HepG2 (cell line): ENCODE measurements at regions not wholly inside any gene's neighbourhood (a gene's known extent, or its start where the extent isn't known, plus 50 kb on each side); places are given as distances from the start of the nearest gene placed in this dataset.

ENCODE experiments used
- ATAC-seq: fragments of 200-7000 bp; cut with Tn5 transposase; 3 replicates; pipeline ENCODE4 v1.9.1; 2020; ENCODE audit warnings: mild to moderate bottlenecking, moderate library complexity
- BruUV-seq: library from RNA; stranded (reverse); fragments of 400-500 nt; replicated peaks from 2 replicates; lab custom pipeline; 2021; lab: Mats Ljungman, UMichigan
- CTCF ChIA-PET: fragments of 300-600 bp; formaldehyde crosslinking; extraction: SDS; loops from one replicate; lab custom pipeline; 2021; ENCODE audit warnings: low total read pairs, inconsistent platforms, low intra/inter-chr PET ratio; lab: Yijun Ruan, JAX
- POLR2A ChIA-PET: fragments of 350-600 bp; sonication (Branson Sonifier 250); formaldehyde crosslinking; loops from one replicate; lab custom pipeline; 2020; ENCODE audit warnings: antibody characterized with exemption, inconsistent platforms; lab: Yijun Ruan, JAX
- DNase-seq: peaks from one replicate; pipeline ENCODE4 v3.0.0-alpha.2; 2015; ENCODE audit warnings: low spot score
- FAIRE-seq: peaks from 3 replicates; lab custom pipeline; 2011; peaks lifted over from hg19 to GRCh38; lab: Jason Lieb, UNC
- H2AFZ ChIP-seq: one replicate; pipeline ENCODE4 v1.6.1; 2011; ENCODE audit warnings: low read length, inconsistent platforms
- H3K27ac ChIP-seq: fragments of 300-600 bp; 3 replicates; pipeline ENCODE4 v1.8.0; 2011; ENCODE audit warnings: mixed run types, mild to moderate bottlenecking, mixed read lengths, low read length, inconsistent platforms; ENCODE audit not compliant: insufficient read depth; ENCODE audit errors: extremely low read length
- H3K27me3 ChIP-seq, 2 experiments: fragments of 200-600 bp in 1 of 2; 2 replicates in 1 of 2; 3 replicates in 1 of 2; pipeline versions ENCODE4 v1.6.0 to v1.8.0; 2011; ENCODE audit warnings: low read length in 2 of 2, mild to moderate bottlenecking in 2 of 2, moderate library complexity in 2 of 2, inconsistent platforms in 1 of 2; ENCODE audit not compliant: insufficient read depth in 2 of 2, control insufficient read depth in 1 of 2
- H3K36me3 ChIP-seq, 2 experiments: fragments of 200-600 bp in 1 of 2; replicated peaks in 1 of 2; 2 replicates in 1 of 2; 3 replicates in 1 of 2; pipeline versions ENCODE4 v1.5.1 to v1.8.0; 2011; ENCODE audit warnings: low read length in 2 of 2, inconsistent platforms in 1 of 2; ENCODE audit not compliant: insufficient read depth in 2 of 2, control insufficient read depth in 1 of 2
- H3K4me1 ChIP-seq: 2 replicates; pipeline ENCODE4 v1.5.1; 2012; ENCODE audit warnings: low read length, inconsistent platforms; ENCODE audit not compliant: insufficient read depth
- H3K4me2 ChIP-seq: 2 replicates; pipeline ENCODE4 v1.6.0; 2011; ENCODE audit warnings: low read depth, low read length, inconsistent platforms
- H3K4me3 ChIP-seq, 3 experiments: fragments of 200-600 bp in 1 of 3; sonication (generic), shearing (Covaris generic) in 1 of 3; replicated peaks in 1 of 3; 2 replicates each; pipeline ENCODE4 v1.5.1; 2011 to 2016; ENCODE audit warnings: low read length in 3 of 3, inconsistent platforms in 2 of 3, low read depth in 2 of 3, mild to moderate bottlenecking in 2 of 3, control low read depth in 1 of 3, mixed read lengths in 1 of 3; ENCODE audit not compliant: insufficient read depth in 1 of 3
- H3K79me2 ChIP-seq: one replicate; pipeline ENCODE4 v1.6.1; 2011; ENCODE audit warnings: low read length, inconsistent platforms; ENCODE audit not compliant: insufficient read depth
- H3K9ac ChIP-seq: 2 replicates; pipeline ENCODE4 v1.6.0; 2011; ENCODE audit warnings: mild to moderate bottlenecking, low read depth, low read length, inconsistent platforms; ENCODE audit not compliant: insufficient read depth
- H3K9me3 ChIP-seq: 2 replicates; pipeline ENCODE4 v1.5.1; 2012; ENCODE audit warnings: mild to moderate bottlenecking, low read length
- H4K20me1 ChIP-seq: 2 replicates; pipeline ENCODE4 v1.6.0; 2011; ENCODE audit warnings: inconsistent platforms, mild to moderate bottlenecking, low read length, moderate library complexity; ENCODE audit not compliant: insufficient read depth
- AGO2 ChIP-seq: fragments of 200-400 bp; formaldehyde crosslinking; optimal IDR thresholded peaks from 2 replicates; pipeline ENCODE3; 2017; ENCODE audit warnings: mild to moderate bottlenecking, low read depth, low read length, moderate library complexity
- HMG20B ChIP-seq: conservative IDR thresholded peaks from 2 replicates; pipeline ENCODE4 v1.6.1; 2016; ENCODE audit warnings: missing genetic modification reagents, missing compliant biosample characterization
- NFIB ChIP-seq: sonication (generic); formaldehyde crosslinking; IDR thresholded peaks from 2 replicates; pipeline ENCODE4 v1.9.0; 2021; ENCODE audit warnings: missing genetic modification reagents, mild to moderate bottlenecking, borderline replicate concordance
- XRCC5 ChIP-seq: fragments of 200-400 bp; formaldehyde crosslinking; optimal IDR thresholded peaks from 2 replicates; pipeline ENCODE3; 2017; ENCODE audit warnings: mild to moderate bottlenecking, low read length
- ZNF207 ChIP-seq: fragments of 450-650 bp; IDR thresholded peaks from 2 replicates; pipeline ENCODE4 v1.6.1; 2016; ENCODE audit warnings: antibody characterized with exemption, borderline replicate concordance
- ZNF496 ChIP-seq: sonication (generic); formaldehyde crosslinking; IDR thresholded peaks from 2 replicates; pipeline ENCODE4 v1.8.1; 2023; ENCODE audit warnings: mild to moderate bottlenecking, moderate library complexity, missing genetic modification reagents; ENCODE audit not compliant: insufficient replicate concordance
- WGBS: methylation state at CpG from one replicate; pipeline ENCODE4 v1.1.6; 2017; ENCODE audit warnings: low lambda C conversion rate; 5-methylcytosine and 5-hydroxymethylcytosine counted together
- in situ Hi-C: cut with HindIII; loops from 2 replicates; pipeline ENCODE4 v1.10.0; 2017; ENCODE audit warnings: low pct_unique_long_range_greater_than_20kb; ENCODE audit not compliant: extremely low pct_ligation_motif_present
- intact Hi-C: fragments of 100-400 bp; cut with micrococcal nuclease; formaldehyde crosslinking; loops from one replicate; pipeline ENCODE4 v1.10.0; 2022; ENCODE audit not compliant: unreplicated experiment
- TF ChIP-seq, protein P1 (sequence below): sonication (generic); formaldehyde crosslinking; IDR thresholded peaks from 2 replicates; pipeline ENCODE4; 2020; ENCODE audit warnings: missing genetic modification reagents, mild to moderate bottlenecking, borderline replicate concordance
- TF ChIP-seq, protein P2 (sequence below): sonication (generic); formaldehyde crosslinking; IDR thresholded peaks from 2 replicates; pipeline ENCODE4 v1.5.0; 2020; ENCODE audit warnings: missing genetic modification reagents, mild to moderate bottlenecking, borderline replicate concordance
- TF ChIP-seq, protein P3 (sequence below): IDR thresholded peaks from 2 replicates; pipeline ENCODE4 v1.6.1; 2018; ENCODE audit warnings: missing genetic modification reagents, mild to moderate bottlenecking, missing compliant biosample characterization
- TF ChIP-seq, protein P4 (sequence below): sonication (generic); formaldehyde crosslinking; IDR thresholded peaks from 2 replicates; pipeline ENCODE4 v1.4.0; 2020; ENCODE audit warnings: mild to moderate bottlenecking, low read depth, missing genetic modification reagents

DNA sequence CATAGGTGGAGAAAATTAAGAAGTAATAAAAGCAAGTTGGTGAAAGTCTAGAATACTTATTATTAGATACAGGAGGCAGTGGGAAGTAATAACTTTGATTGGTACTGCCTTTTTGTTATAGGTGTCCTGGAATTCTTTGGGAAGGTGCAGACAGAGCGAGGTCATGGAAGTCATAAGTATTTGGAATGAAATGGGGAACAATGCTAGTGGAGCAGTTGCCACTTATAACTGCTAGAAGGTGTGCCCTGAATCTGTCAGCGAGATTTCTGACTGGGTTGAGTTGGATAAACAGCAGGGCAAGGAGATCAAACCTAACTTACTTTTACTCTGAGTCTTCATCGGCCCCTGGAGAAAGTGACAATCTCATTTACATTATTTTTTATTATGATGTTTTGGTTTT lies 69.6 kb downstream of the LHX9 start:
- TF ChIP-seq, protein P1, sequence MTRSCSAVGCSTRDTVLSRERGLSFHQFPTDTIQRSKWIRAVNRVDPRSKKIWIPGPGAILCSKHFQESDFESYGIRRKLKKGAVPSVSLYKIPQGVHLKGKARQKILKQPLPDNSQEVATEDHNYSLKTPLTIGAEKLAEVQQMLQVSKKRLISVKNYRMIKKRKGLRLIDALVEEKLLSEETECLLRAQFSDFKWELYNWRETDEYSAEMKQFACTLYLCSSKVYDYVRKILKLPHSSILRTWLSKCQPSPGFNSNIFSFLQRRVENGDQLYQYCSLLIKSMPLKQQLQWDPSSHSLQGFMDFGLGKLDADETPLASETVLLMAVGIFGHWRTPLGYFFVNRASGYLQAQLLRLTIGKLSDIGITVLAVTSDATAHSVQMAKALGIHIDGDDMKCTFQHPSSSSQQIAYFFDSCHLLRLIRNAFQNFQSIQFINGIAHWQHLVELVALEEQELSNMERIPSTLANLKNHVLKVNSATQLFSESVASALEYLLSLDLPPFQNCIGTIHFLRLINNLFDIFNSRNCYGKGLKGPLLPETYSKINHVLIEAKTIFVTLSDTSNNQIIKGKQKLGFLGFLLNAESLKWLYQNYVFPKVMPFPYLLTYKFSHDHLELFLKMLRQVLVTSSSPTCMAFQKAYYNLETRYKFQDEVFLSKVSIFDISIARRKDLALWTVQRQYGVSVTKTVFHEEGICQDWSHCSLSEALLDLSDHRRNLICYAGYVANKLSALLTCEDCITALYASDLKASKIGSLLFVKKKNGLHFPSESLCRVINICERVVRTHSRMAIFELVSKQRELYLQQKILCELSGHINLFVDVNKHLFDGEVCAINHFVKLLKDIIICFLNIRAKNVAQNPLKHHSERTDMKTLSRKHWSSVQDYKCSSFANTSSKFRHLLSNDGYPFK: no peak
- TF ChIP-seq, protein P2, sequence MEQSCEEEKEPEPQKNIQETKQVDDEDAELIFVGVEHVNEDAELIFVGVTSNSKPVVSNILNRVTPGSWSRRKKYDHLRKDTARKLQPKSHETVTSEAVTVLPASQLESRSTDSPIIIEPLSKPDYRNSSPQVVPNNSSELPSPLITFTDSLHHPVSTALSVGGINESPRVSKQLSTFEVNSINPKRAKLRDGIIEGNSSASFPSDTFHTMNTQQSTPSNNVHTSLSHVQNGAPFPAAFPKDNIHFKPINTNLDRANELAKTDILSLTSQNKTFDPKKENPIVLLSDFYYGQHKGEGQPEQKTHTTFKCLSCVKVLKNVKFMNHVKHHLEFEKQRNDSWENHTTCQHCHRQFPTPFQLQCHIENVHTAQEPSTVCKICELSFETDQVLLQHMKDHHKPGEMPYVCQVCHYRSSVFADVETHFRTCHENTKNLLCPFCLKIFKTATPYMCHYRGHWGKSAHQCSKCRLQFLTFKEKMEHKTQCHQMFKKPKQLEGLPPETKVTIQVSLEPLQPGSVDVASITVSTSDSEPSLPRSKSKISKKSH (CRISPR knock-in tag): no peak
- no peak for TF ChIP-seq ZNF207
- Histone ChIP-seq H3K9me3 (no peaks in the 10 kb centered on the region), H3K4me2 (no peak overlapping the region), H3K79me2 (no peaks in the 10 kb centered on the region), H2AFZ (no peak overlapping the region), H3K27me3 (no peaks in the 10 kb centered on the region), H3K4me1 (peaks cover 11% of the 10 kb centered on the region; the same call in 1 of the 2 replicates), H3K27ac (no peak overlapping the region), H4K20me1 (no peaks in the 10 kb centered on the region), H3K9ac (no peak overlapping the region), H3K36me3 (no peaks in the 10 kb centered on the region), H3K4me3 (no peak overlapping the region)
- 32% methylated on average over 3 of the region's 3 CpGs for WGBS
- no TSS peak for BruUV-seq
- intact Hi-C loops: no loop called here
- ChIA-PET CTCF (no interaction called here), POLR2A (no interaction called here)
- DNase-seq: no peak
- ATAC-seq: no peak
- in situ Hi-C loops: no loop called here
- FAIRE-seq: no peak

DNA sequence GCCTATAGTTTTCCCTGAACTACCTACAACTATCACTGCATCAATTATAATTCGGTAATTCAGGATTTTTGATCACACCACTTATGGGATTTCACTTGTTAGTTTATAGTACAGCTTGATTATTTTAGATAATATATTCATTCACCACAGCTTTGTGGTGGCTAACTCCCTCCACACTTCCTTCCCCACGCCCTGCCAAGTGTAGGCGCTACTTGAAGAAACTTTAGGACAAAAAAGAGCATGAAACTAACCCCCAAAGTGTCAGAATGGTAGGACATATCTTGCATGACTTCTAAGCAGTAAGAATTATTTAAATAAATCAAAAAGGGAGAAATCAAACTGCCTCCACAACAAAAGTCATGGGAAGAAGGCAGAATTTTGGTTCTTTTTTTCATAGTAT lies 70.1 kb downstream of the LHX9 start:
- Histone ChIP-seq H3K4me3 (no peak overlapping the region), H3K27me3 (no peaks in the 10 kb centered on the region), H3K9ac (no peak overlapping the region), H3K4me1 (peaks cover 11% of the 10 kb centered on the region; the same call in 1 of the 2 replicates), H3K27ac (no peak overlapping the region), H2AFZ (no peak overlapping the region), H3K79me2 (no peaks in the 10 kb centered on the region), H4K20me1 (no peaks in the 10 kb centered on the region), H3K9me3 (no peaks in the 10 kb centered on the region), H3K4me2 (no peak overlapping the region), H3K36me3 (no peaks in the 10 kb centered on the region)
- 74% methylated on average over 3 of the region's 3 CpGs for WGBS
- no TSS peak for BruUV-seq
- ATAC-seq (no peak), FAIRE-seq (no peak), DNase-seq (no peak)
- in situ Hi-C loops: no loop called here
- intact Hi-C loops: no loop called here
- CTCF ChIA-PET: no interaction called here
- POLR2A ChIA-PET: no interaction called here
- TF ChIP-seq HMG20B (CRISPR knock-in tag) (no peak), ZNF496 (CRISPR knock-in tag) (no peak), XRCC5 (no peak), AGO2 (no peak), NFIB (CRISPR knock-in tag) (no peak)
- TF ChIP-seq, protein P3, sequence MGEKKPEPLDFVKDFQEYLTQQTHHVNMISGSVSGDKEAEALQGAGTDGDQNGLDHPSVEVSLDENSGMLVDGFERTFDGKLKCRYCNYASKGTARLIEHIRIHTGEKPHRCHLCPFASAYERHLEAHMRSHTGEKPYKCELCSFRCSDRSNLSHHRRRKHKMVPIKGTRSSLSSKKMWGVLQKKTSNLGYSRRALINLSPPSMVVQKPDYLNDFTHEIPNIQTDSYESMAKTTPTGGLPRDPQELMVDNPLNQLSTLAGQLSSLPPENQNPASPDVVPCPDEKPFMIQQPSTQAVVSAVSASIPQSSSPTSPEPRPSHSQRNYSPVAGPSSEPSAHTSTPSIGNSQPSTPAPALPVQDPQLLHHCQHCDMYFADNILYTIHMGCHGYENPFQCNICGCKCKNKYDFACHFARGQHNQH (CRISPR knock-in tag): no peak
- TF ChIP-seq, protein P4, sequence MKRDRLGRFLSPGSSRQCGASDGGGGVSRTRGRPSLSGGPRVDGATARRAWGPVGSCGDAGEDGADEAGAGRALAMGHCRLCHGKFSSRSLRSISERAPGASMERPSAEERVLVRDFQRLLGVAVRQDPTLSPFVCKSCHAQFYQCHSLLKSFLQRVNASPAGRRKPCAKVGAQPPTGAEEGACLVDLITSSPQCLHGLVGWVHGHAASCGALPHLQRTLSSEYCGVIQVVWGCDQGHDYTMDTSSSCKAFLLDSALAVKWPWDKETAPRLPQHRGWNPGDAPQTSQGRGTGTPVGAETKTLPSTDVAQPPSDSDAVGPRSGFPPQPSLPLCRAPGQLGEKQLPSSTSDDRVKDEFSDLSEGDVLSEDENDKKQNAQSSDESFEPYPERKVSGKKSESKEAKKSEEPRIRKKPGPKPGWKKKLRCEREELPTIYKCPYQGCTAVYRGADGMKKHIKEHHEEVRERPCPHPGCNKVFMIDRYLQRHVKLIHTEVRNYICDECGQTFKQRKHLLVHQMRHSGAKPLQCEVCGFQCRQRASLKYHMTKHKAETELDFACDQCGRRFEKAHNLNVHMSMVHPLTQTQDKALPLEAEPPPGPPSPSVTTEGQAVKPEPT (CRISPR knock-in tag): no peak
